ENCODE measurements at regions not wholly inside any gene's neighbourhood (a gene's known extent, or its start where the extent isn't known, plus 50 kb on each side); places are given as distances from the start of the nearest gene placed in this dataset.
A peak's percentile ranks its signal among the peaks of the same experiment; 100 is the strongest.

GRCh38 chr13:105820415-105820814 lies 715.0 kb downstream of the EFNB2 start:
- H3K4me3 ChIP-seq (ENCODE audit: low read length): no peak overlapping the region
- BruUV-seq (replicated peaks): no TSS peak
- POLR2A ChIA-PET (ENCODE audit: unreplicated experiment): interaction anchor here (0.7 kb wide), 1 partner anchor 141 kb away, joined by 6 read pairs; no protein-coding TSS in a partner anchor
- no peak for DNase-seq
- no peak overlapping the region for H3K9ac ChIP-seq (ENCODE audit: low read length)
- no peaks in the 10 kb centered on the region for H3K4me1 ChIP-seq (ENCODE audit: insufficient read depth, low read length)
- no peaks in the 10 kb centered on the region for H3K9me2 ChIP-seq (replicated peaks; ENCODE audit: low read length)
- no peak overlapping the region for H2AFZ ChIP-seq (ENCODE audit: low read length)
- H3K27me3 ChIP-seq (ENCODE audit: low read length): no peaks in the 10 kb centered on the region
- H3K79me2 ChIP-seq (ENCODE audit: low read length): no peaks in the 10 kb centered on the region
- H3K9me3 ChIP-seq (ENCODE audit: low read length): no peaks in the 10 kb centered on the region
- no peaks in the 10 kb centered on the region for H3F3A ChIP-seq (ENCODE audit: low read length, unreplicated experiment)
- no peaks in the 10 kb centered on the region for H4K20me1 ChIP-seq (ENCODE audit: low read length)
- H3K27ac ChIP-seq (ENCODE audit: low read length): no peak overlapping the region
- CTCF ChIA-PET: no interaction called here
- H3K4me2 ChIP-seq (ENCODE audit: low read length): no peak overlapping the region
- intact Hi-C loops (cut with micrococcal nuclease): no loop called here
- TF ChIP-seq EZH2phosphoT487 (IDR thresholded peaks at IDR 0.05; ENCODE audit: borderline replicate concordance, low read length): no peak
- TF ChIP-seq CTCF (conservative IDR thresholded peaks at IDR 0.05; ENCODE audit: low read depth, low read length): no peak
- TF ChIP-seq EZH2 (IDR thresholded peaks at IDR 0.05; ENCODE audit: low read length, unreplicated experiment): no peak
- H3K36me3 ChIP-seq (ENCODE audit: low read depth, low read length): no peaks in the 10 kb centered on the region
- no peak for ATAC-seq

- TF ChIP-seq EZH2 (IDR thresholded peaks at IDR 0.05; ENCODE audit: low read length, unreplicated experiment): no peak
- no peak for TF ChIP-seq CTCF (conservative IDR thresholded peaks at IDR 0.05; ENCODE audit: low read depth, low read length)
- no peak for TF ChIP-seq EZH2phosphoT487 (IDR thresholded peaks at IDR 0.05; ENCODE audit: borderline replicate concordance, low read length)
- peaks cover 10% of the 10 kb centered on the region; the same call in 1 of the 2 replicates for H3K4me1 ChIP-seq (ENCODE audit: insufficient read depth, low read length)
- H3K9ac ChIP-seq (ENCODE audit: low read length): no peak overlapping the region
- DNase-seq: no peak
- H3F3A ChIP-seq (ENCODE audit: low read length, unreplicated experiment): no peaks in the 10 kb centered on the region
- no peaks in the 10 kb centered on the region for H4K20me1 ChIP-seq (ENCODE audit: low read length)
- ChIA-PET CTCF (no interaction called here), POLR2A (ENCODE audit: unreplicated experiment) (no interaction called here)
- H3K9me3 ChIP-seq (ENCODE audit: low read length): no peaks in the 10 kb centered on the region
- no TSS peak for BruUV-seq (replicated peaks)
- no peak overlapping the region for H3K27ac ChIP-seq (ENCODE audit: low read length)
- H3K4me3 ChIP-seq (ENCODE audit: low read length): no peak overlapping the region
- no peak for ATAC-seq
- H3K36me3 ChIP-seq (ENCODE audit: low read depth, low read length): no peaks in the 10 kb centered on the region
- intact Hi-C loops (cut with micrococcal nuclease): loop anchor here (10.0 kb wide), 1 partner anchor 287 kb away; no protein-coding TSS in a partner anchor
- H3K9me2 ChIP-seq (replicated peaks; ENCODE audit: low read length): no peaks in the 10 kb centered on the region
- no peak overlapping the region for H3K4me2 ChIP-seq (ENCODE audit: low read length)
- no peak overlapping the region for H2AFZ ChIP-seq (ENCODE audit: low read length)
- no peaks in the 10 kb centered on the region for H3K79me2 ChIP-seq (ENCODE audit: low read length)
- no peaks in the 10 kb centered on the region for H3K27me3 ChIP-seq (ENCODE audit: low read length)
Observed at GRCh38 chr13:105817498-105817897, 718.0 kb downstream of the EFNB2 start.

GRCh38 chr13:105816994-105817393 lies 718.5 kb downstream of the EFNB2 start:
- no peaks in the 10 kb centered on the region for H3K79me2 ChIP-seq (ENCODE audit: low read length)
- no peaks in the 10 kb centered on the region for H3F3A ChIP-seq (ENCODE audit: low read length, unreplicated experiment)
- H3K27me3 ChIP-seq (ENCODE audit: low read length): no peaks in the 10 kb centered on the region
- no peak overlapping the region for H3K9ac ChIP-seq (ENCODE audit: low read length)
- no peaks in the 10 kb centered on the region for H4K20me1 ChIP-seq (ENCODE audit: low read length)
- POLR2A ChIA-PET (ENCODE audit: unreplicated experiment): no interaction called here
- peaks cover 10% of the 10 kb centered on the region; the same call in 1 of the 2 replicates for H3K4me1 ChIP-seq (ENCODE audit: insufficient read depth, low read length)
- peak; percentile 38 for DNase-seq
- no peak overlapping the region for H3K4me3 ChIP-seq (ENCODE audit: low read length)
- no peak overlapping the region for H2AFZ ChIP-seq (ENCODE audit: low read length)
- no peaks in the 10 kb centered on the region for H3K36me3 ChIP-seq (ENCODE audit: low read depth, low read length)
- peak; percentile 40; the same call in 1 of the 2 replicates for ATAC-seq
- BruUV-seq (replicated peaks): no TSS peak
- no peak overlapping the region for H3K27ac ChIP-seq (ENCODE audit: low read length)
- no peaks in the 10 kb centered on the region for H3K9me3 ChIP-seq (ENCODE audit: low read length)
- intact Hi-C loops (cut with micrococcal nuclease): loop anchor here (10.0 kb wide), 1 partner anchor 288 kb away; no protein-coding TSS in a partner anchor
- no peak for TF ChIP-seq EZH2phosphoT487 (IDR thresholded peaks at IDR 0.05; ENCODE audit: borderline replicate concordance, low read length)
- H3K4me2 ChIP-seq (ENCODE audit: low read length): no peak overlapping the region
- no peaks in the 10 kb centered on the region for H3K9me2 ChIP-seq (replicated peaks; ENCODE audit: low read length)
- CTCF ChIA-PET: no interaction called here
